ENCODE measurements at regions not wholly inside any gene's neighbourhood (a gene's known extent, or its start where the extent isn't known, plus 50 kb on each side); places are given as distances from the start of the nearest gene placed in this dataset.

DNA sequence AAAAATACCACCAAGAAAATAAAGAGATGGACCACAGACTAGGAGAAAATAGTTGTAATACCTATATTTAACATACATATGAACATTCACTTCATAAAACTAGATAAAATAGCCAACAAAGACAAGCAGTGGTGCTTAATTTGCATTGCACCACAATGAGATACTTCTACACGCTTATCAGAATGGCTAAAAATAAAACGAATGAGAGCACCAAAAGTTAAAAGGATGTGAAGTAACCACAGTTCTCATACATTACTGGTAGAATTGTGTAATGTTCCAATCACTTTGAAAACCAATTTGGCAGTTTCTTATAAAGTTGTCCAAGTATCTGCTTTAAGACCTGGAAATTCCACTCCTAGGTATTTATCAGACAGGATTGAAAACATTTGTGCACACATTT lies 198.9 kb upstream of the SGCD start:
- intact Hi-C loops (cut with micrococcal nuclease), result no loop called here
- no peaks in the 10 kb centered on the region for H4K20me1 ChIP-seq (ENCODE audit: insufficient read depth)
- no peaks in the 10 kb centered on the region for H3K27me3 ChIP-seq (ENCODE audit: insufficient read depth, low read length)
- H3K4me3 ChIP-seq (replicated peaks in 1 of 2; ENCODE audit: low read depth in 1 of 2, low read length in 2 of 2), result no peak overlapping the region
- RAD21 ChIA-PET (ENCODE audit: low non-redundant PET in 1 of 2, low total read pairs in 2 of 2, uncharacterized antibody in 2 of 2, unreplicated experiment in 2 of 2), result no interaction called here
- ATAC-seq (no peak), DNase-seq (ENCODE audit: low read depth, low spot score) (no peak)
- POLR2A ChIA-PET, result no interaction called here
- H3K4me2 ChIP-seq (ENCODE audit: low read length), result no peak overlapping the region
- no peak for TF ChIP-seq SP1 (IDR thresholded peaks at IDR 0.05; ENCODE audit: low read depth)
- TF ChIP-seq, protein P1, sequence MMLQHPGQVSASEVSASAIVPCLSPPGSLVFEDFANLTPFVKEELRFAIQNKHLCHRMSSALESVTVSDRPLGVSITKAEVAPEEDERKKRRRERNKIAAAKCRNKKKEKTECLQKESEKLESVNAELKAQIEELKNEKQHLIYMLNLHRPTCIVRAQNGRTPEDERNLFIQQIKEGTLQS (IDR thresholded peaks at IDR 0.05), result no peak
- no peak for TF ChIP-seq CTCF (IDR thresholded peaks at IDR 0.05 in 2 of 3, conservative IDR thresholded peaks at IDR 0.05 in 1 of 3; ENCODE audit: borderline replicate concordance in 1 of 3, insufficient read depth in 1 of 3, low read depth in 2 of 3, low read length in 2 of 3)
- TF ChIP-seq EZH2 (IDR thresholded peaks at IDR 0.05), result no peak
- no peak for TF ChIP-seq ELF1 (IDR thresholded peaks at IDR 0.05; ENCODE audit: borderline replicate concordance, low read depth)
- no peak for TF ChIP-seq RAD21 (IDR thresholded peaks at IDR 0.05; ENCODE audit: low read depth)
- TF ChIP-seq POLR2AphosphoS5 (IDR thresholded peaks at IDR 0.05; ENCODE audit: low read depth, low read length), result no peak
- no peak for TF ChIP-seq ZBTB33 (IDR thresholded peaks at IDR 0.05; ENCODE audit: extremely low read depth, insufficient replicate concordance, low read length)
- TF ChIP-seq CBX3 (IDR thresholded peaks at IDR 0.05; ENCODE audit: low read depth), result no peak
- no peak for TF ChIP-seq FOSL1 (IDR thresholded peaks at IDR 0.05; ENCODE audit: low read depth)
- TF ChIP-seq TCF7L2 (IDR thresholded peaks at IDR 0.05; ENCODE audit: borderline replicate concordance, extremely low read depth, insufficient read depth, insufficient read length), result no peak
- H3K9ac ChIP-seq (ENCODE audit: low read length), result no peak overlapping the region
- H3K36me3 ChIP-seq (ENCODE audit: control insufficient read depth in 1 of 2, insufficient read depth in 2 of 2, low read length in 2 of 2), result no peaks in the 10 kb centered on the region
- peaks cover 3 to 6% of the 10 kb centered on the region in 2 experiments; a peak in 2 of 4 replicates for H3K9me3 ChIP-seq (ENCODE audit: control insufficient read depth in 1 of 2, insufficient read depth in 1 of 2, low read depth in 1 of 2, low read length in 2 of 2)
- no TSS peak for BruUV-seq (replicated peaks)
- H3K27ac ChIP-seq (ENCODE audit: low read depth, low read length), result no peak overlapping the region
- H3K9me2 ChIP-seq (ENCODE audit: insufficient read depth), result no peaks in the 10 kb centered on the region
- no peaks in the 10 kb centered on the region for H3K79me2 ChIP-seq (ENCODE audit: insufficient read depth, low read length)
- CTCF ChIA-PET, result no interaction called here
- no peaks in the 10 kb centered on the region for H3K4me1 ChIP-seq (ENCODE audit: control insufficient read depth in 1 of 2, insufficient read depth in 2 of 2, low read length in 2 of 2)
- no peak overlapping the region for H2AFZ ChIP-seq (ENCODE audit: low read depth, low read length, poor library complexity, severe bottlenecking)
